Panc1 (cell line): ENCODE measurements at regions not wholly inside any gene's neighbourhood (a gene's known extent, or its start where the extent isn't known, plus 50 kb on each side); places are given as distances from the start of the nearest gene placed in this dataset.

Experiments used
- ATAC-seq: fragments of 200-7000 bp; cut with Tn5 transposase; 2 replicates; pipeline ENCODE4 v1.9.1; 2020; ENCODE audit warnings: mild to moderate bottlenecking, moderate library complexity
- BruUV-seq: library from RNA; stranded (reverse); fragments of 400-500 nt; replicated peaks from 2 replicates; lab custom pipeline; 2021; lab: Mats Ljungman, UMichigan
- CTCF ChIA-PET: fragments of 300-600 bp; sonication (Branson Sonifier 250); formaldehyde crosslinking; loops from one replicate; lab custom pipeline; 2022; ENCODE audit warnings: antibody characterized with exemption; lab: Charles Lee
- POLR2A ChIA-PET: fragments of 300-600 bp; sonication (Branson Sonifier 250); formaldehyde crosslinking; loops from one replicate; lab custom pipeline; 2022; ENCODE audit warnings: antibody characterized with exemption; lab: Charles Lee
- DNase-seq: peaks from one replicate; pipeline ENCODE4 v3.0.0-alpha.2; 2010; ENCODE audit warnings: low read depth, low spot score
- H3K27ac ChIP-seq: 2 replicates; pipeline ENCODE4 v1.5.1; 2011; ENCODE audit warnings: mild to moderate bottlenecking, low read length, inconsistent platforms
- H3K27me3 ChIP-seq: fragments of 200-500 bp; sonication (Bioruptor generic); 2 replicates; pipeline ENCODE4 v1.6.0; 2014; ENCODE audit warnings: low read length, inconsistent platforms; ENCODE audit not compliant: control insufficient read depth, insufficient read depth
- H3K36me3 ChIP-seq: fragments of 200-500 bp; sonication (Bioruptor generic); 2 replicates; pipeline ENCODE4 v1.5.1; 2014; ENCODE audit warnings: inconsistent platforms, mild to moderate bottlenecking, low read length, moderate library complexity; ENCODE audit not compliant: control insufficient read depth, insufficient read depth
- H3K4me1 ChIP-seq: 2 replicates; pipeline ENCODE4 v1.5.1; 2011; ENCODE audit warnings: inconsistent platforms, mild to moderate bottlenecking, low read length, moderate library complexity; ENCODE audit not compliant: control insufficient read depth, insufficient read depth
- H3K4me3 ChIP-seq, 2 experiments: 2 replicates each; pipeline ENCODE4 v1.5.1; 2011 to 2012; ENCODE audit warnings: low read depth in 2 of 2, low read length in 2 of 2, mild to moderate bottlenecking in 2 of 2, inconsistent platforms in 1 of 2, moderate library complexity in 1 of 2
- H3K9me3 ChIP-seq: fragments of 200-500 bp; sonication (Bioruptor generic); 2 replicates; pipeline ENCODE4 v1.5.1; 2014; ENCODE audit warnings: low read depth, mild to moderate bottlenecking, inconsistent platforms, low read length, moderate library complexity; ENCODE audit not compliant: control insufficient read depth, insufficient read depth
- CTCF ChIP-seq: fragments of 450-650 bp; IDR thresholded peaks from 2 replicates; pipeline ENCODE4 v1.5.1; 2017; ENCODE audit warnings: mild to moderate bottlenecking
- POLR2AphosphoS5 ChIP-seq: IDR thresholded peaks from 2 replicates; pipeline ENCODE4 v1.6.1; 2012; ENCODE audit warnings: mild to moderate bottlenecking, low read depth, low read length, moderate library complexity
- REST ChIP-seq, 2 experiments: IDR thresholded peaks; 2 replicates each; pipeline ENCODE4 v1.6.1; 2011 to 2012; ENCODE audit warnings: low read depth in 2 of 2, control low read depth in 1 of 2, low read length in 1 of 2, mild to moderate bottlenecking in 1 of 2, moderate library complexity in 1 of 2; ENCODE audit not compliant: insufficient read depth in 1 of 2
- SIN3A ChIP-seq: IDR thresholded peaks from 2 replicates; pipeline ENCODE4 v1.6.1; 2012; ENCODE audit warnings: low read depth, mild to moderate bottlenecking, low read length, moderate library complexity, borderline replicate concordance; ENCODE audit not compliant: insufficient read depth
- TCF7L2 ChIP-seq: IDR thresholded peaks from 2 replicates; pipeline ENCODE4 v1.6.1; 2011; ENCODE audit warnings: mild to moderate bottlenecking, low read depth, low read length, inconsistent platforms
- in situ Hi-C: cut with HindIII; loops from 2 replicates; pipeline ENCODE4 v1.10.0; 2016; ENCODE audit warnings: low sequenced_read_pairs, low pct_unique_long_range_greater_than_20kb
- intact Hi-C: fragments of 100-400 bp; cut with micrococcal nuclease; formaldehyde crosslinking; loops from one replicate; pipeline ENCODE4 v1.10.0; 2022; ENCODE audit not compliant: unreplicated experiment

- H3K4me1 ChIP-seq, result no peaks in the 10 kb centered on the region
- POLR2A ChIA-PET, result no interaction called here
- no TSS peak for BruUV-seq
- no peak for ATAC-seq
- intact Hi-C loops, result no loop called here
- in situ Hi-C loops, result no loop called here
- H3K27ac ChIP-seq, result no peak overlapping the region
- TF ChIP-seq CTCF (no peak), REST (IDR thresholded peaks at IDR 0.05; ENCODE audit: insufficient read depth in 1 of 2, low read depth in 2 of 2, low read length in 1 of 2) (no peak), POLR2AphosphoS5 (no peak), SIN3A (no peak), TCF7L2 (no peak)
- DNase-seq, result no peak
- H3K9me3 ChIP-seq, result no peaks in the 10 kb centered on the region
- no peak overlapping the region for H3K4me3 ChIP-seq
- CTCF ChIA-PET, result no interaction called here
- no peaks in the 10 kb centered on the region for H3K27me3 ChIP-seq
- no peaks in the 10 kb centered on the region for H3K36me3 ChIP-seq
Measured at GRCh38 chrX:39497702-39498265, 600.0 kb downstream of the BCOR start.

GRCh38 chrX:39499996-39500395 lies 597.8 kb downstream of the BCOR start:
- intact Hi-C loops (no loop called here), in situ Hi-C loops (no loop called here)
- Histone ChIP-seq H3K4me1 (no peaks in the 10 kb centered on the region), H3K27ac (no peak overlapping the region), H3K4me3 (no peak overlapping the region), H3K36me3 (no peaks in the 10 kb centered on the region), H3K9me3 (no peaks in the 10 kb centered on the region), H3K27me3 (no peaks in the 10 kb centered on the region)
- DNase-seq (no peak), ATAC-seq (no peak)
- TF ChIP-seq REST (IDR thresholded peaks at IDR 0.05; ENCODE audit: insufficient read depth in 1 of 2, low read depth in 2 of 2, low read length in 1 of 2), result no peak
- TF ChIP-seq TCF7L2, result no peak
- TF ChIP-seq CTCF, result no peak
- TF ChIP-seq POLR2AphosphoS5, result no peak
- TF ChIP-seq SIN3A, result no peak
- ChIA-PET POLR2A (no interaction called here), CTCF (no interaction called here)
- no TSS peak for BruUV-seq
